ENCODE measurements at regions not wholly inside any gene's neighbourhood (a gene's known extent, or its start where the extent isn't known, plus 50 kb on each side); places are given as distances from the start of the nearest gene placed in this dataset.

GRCh38 chr20:62554898-62555641 is 79.3 kb upstream of the GATA5 start (continued):
- TF ChIP-seq SNAPC4 (CRISPR knock-in tag; IDR thresholded peaks at IDR 0.05) (no peak), MTF2 (CRISPR knock-in tag; IDR thresholded peaks at IDR 0.05; ENCODE audit: borderline replicate concordance) (0 out of 2 replicates have a peak, but pooled peaks have one; percentile 11)

DNA sequence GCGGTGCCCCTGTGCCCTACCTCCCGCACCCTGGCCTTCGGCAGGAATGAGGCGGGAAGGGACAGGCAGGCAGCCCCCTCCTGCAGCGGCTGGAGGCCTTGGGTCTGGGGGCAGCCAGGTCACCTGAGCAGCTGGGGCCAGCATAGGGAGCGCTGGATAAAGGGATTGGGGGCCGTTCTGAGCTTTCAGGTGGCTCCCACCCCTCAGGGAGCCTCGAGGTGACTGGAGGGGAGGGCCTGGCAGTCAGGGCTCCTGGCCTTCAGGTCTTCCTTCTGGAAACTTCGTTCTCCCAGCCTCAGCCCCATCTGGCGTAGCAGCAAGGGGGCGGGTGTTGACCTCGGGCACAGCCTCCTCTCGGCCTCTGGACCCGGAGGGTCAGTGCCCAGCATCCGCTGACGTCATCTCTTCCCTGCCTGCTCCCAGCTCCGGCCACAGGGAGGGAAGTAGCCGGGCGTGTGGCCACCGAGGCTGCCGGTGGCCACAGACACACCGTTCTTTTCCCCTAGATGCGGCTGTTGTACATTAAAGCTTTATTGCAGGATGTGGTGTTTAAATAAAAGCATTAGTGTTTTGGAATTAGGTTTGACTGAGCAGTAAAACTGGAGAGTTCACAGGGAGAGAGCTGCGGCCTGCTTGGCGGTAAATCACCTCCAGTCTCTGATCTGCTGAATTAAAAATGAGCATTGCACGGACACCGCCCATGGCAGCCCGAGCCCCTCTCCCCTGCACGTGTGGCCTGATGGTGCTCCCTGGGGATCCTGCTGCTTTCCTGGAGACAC is 80.0 kb upstream of the GATA5 start:
- no peak overlapping the region for H2AFZ ChIP-seq (ENCODE audit: low read length)
- H3K27me3 ChIP-seq (ENCODE audit: control insufficient read depth in 1 of 2, insufficient read depth in 2 of 2, low read length in 2 of 2), result peaks cover 64 to 97% of the 10 kb centered on the region in 2 experiments
- ChIA-PET CTCF (ENCODE audit: low intra/inter-chr PET ratio, low total read pairs) (no interaction called here), POLR2A (no interaction called here)
- FAIRE-seq (no peak), DNase-seq (ENCODE audit: low spot score) (peak; percentile 52), ATAC-seq (peak; percentile 59)
- H3K4me1 ChIP-seq (ENCODE audit: insufficient read depth, low read length), result peaks cover 25% of the 10 kb centered on the region
- H3K79me2 ChIP-seq (ENCODE audit: insufficient read depth, low read length), result no peaks in the 10 kb centered on the region
- H4K20me1 ChIP-seq (ENCODE audit: insufficient read depth, low read length), result peaks cover 2% of the 10 kb centered on the region; the same call in 1 of the 2 replicates
- H3K9me3 ChIP-seq (ENCODE audit: low read length), result no peaks in the 10 kb centered on the region
- in situ Hi-C loops (cut with HindIII; ENCODE audit: extremely low pct_ligation_motif_present, low pct_unique_long_range_greater_than_20kb) (no loop called here), intact Hi-C loops (cut with micrococcal nuclease; ENCODE audit: unreplicated experiment) (no loop called here)
- WGBS (ENCODE audit: low lambda C conversion rate), result 33% methylated on average over 29 of the region's 29 CpGs
- H3K36me3 ChIP-seq (replicated peaks in 1 of 2; ENCODE audit: control insufficient read depth in 1 of 2, insufficient read depth in 2 of 2, low read length in 2 of 2), result no peaks in the 10 kb centered on the region
- peak overlapping the region in 1 of 3 experiments; percentile 6; a peak in 1 of 6 replicates for H3K4me3 ChIP-seq (replicated peaks in 1 of 3; ENCODE audit: insufficient read depth in 1 of 3, low read depth in 2 of 3, low read length in 3 of 3)
- H3K27ac ChIP-seq (ENCODE audit: extremely low read length, insufficient read depth, low read length), result no peak overlapping the region
- no peak overlapping the region for H3K9ac ChIP-seq (ENCODE audit: insufficient read depth, low read depth, low read length)
- peak overlapping the region; percentile 46 for H3K4me2 ChIP-seq (ENCODE audit: low read depth, low read length)
- BruUV-seq (replicated peaks), result no TSS peak
- TF ChIP-seq ZFP36L1 (CRISPR knock-in tag; IDR thresholded peaks at IDR 0.05) (0 out of 2 replicates have a peak, but pooled peaks have one; percentile 37), MAFF (IDR thresholded peaks at IDR 0.05; ENCODE audit: low read depth, low read length) (peak; percentile 8; the same call in 1 of the 2 replicates), MED1 (CRISPR knock-in tag; IDR thresholded peaks at IDR 0.05) (peak; percentile 31; the same call in 1 of the 2 replicates), ZNF12 (CRISPR knock-in tag; IDR thresholded peaks at IDR 0.05) (no peak), PAWR (CRISPR knock-in tag; IDR thresholded peaks at IDR 0.05; ENCODE audit: borderline replicate concordance) (no peak), SALL2 (CRISPR knock-in tag; IDR thresholded peaks at IDR 0.05) (no peak), ELF3 (CRISPR knock-in tag; IDR thresholded peaks at IDR 0.05) (peak; percentile 40; the same call in 1 of the 2 replicates), E2F2 (CRISPR knock-in tag; IDR thresholded peaks at IDR 0.05; ENCODE audit: borderline replicate concordance) (no peak), HNRNPLL (IDR thresholded peaks at IDR 0.05; ENCODE audit: low read depth, low read length, poor library complexity, severe bottlenecking) (no peak)

Measured in HepG2 (cell line).